Small intestine (tissue), 7 donors: ENCODE measurements at regions not wholly inside any gene's neighbourhood (a gene's known extent, or its start where the extent isn't known, plus 50 kb on each side); places are given as distances from the start of the nearest gene placed in this dataset.

Experiments
- DNase-seq, 2 donors: peaks; one replicate each; pipeline versions ENCODE4 v3.0.0 to v3.0.0-alpha.2; 2013
- FAIRE-seq: peaks from 2 replicates; lab custom pipeline; 2012; peaks lifted over from hg19 to GRCh38; lab: Jason Lieb, UNC
- H3K27ac ChIP-seq, 3 donors: one replicate each; pipeline ENCODE4 v1.5.1; 2013; ENCODE audit warnings: low read length in 2 of 3, mild to moderate bottlenecking in 2 of 3, control low read depth in 1 of 3, inconsistent platforms in 1 of 3, low read depth in 1 of 3, moderate library complexity in 1 of 3
- H3K27me3 ChIP-seq, 3 donors: one replicate each; pipeline ENCODE4 v1.6.1; 2013; ENCODE audit warnings: low read length in 3 of 3, inconsistent platforms in 1 of 3; ENCODE audit not compliant: control insufficient read depth in 3 of 3, insufficient read depth in 3 of 3
- H3K36me3 ChIP-seq, 3 donors: one replicate each; pipeline ENCODE4 v1.6.1; 2013; ENCODE audit warnings: low read length in 3 of 3, inconsistent platforms in 1 of 3, low read depth in 1 of 3, mild to moderate bottlenecking in 1 of 3, moderate library complexity in 1 of 3; ENCODE audit not compliant: control insufficient read depth in 3 of 3, insufficient read depth in 2 of 3
- H3K4me1 ChIP-seq, 3 donors: one replicate each; pipeline ENCODE4 v1.6.1; 2013; ENCODE audit warnings: low read length in 2 of 3, inconsistent platforms in 1 of 3, low read depth in 1 of 3, mild to moderate bottlenecking in 1 of 3, moderate library complexity in 1 of 3; ENCODE audit not compliant: control insufficient read depth in 3 of 3, insufficient read depth in 2 of 3
- H3K4me3 ChIP-seq, 3 donors: one replicate each; pipeline ENCODE4 v1.5.1; 2013; ENCODE audit warnings: low read length in 3 of 3, control low read depth in 1 of 3, inconsistent platforms in 1 of 3, low read depth in 1 of 3, mild to moderate bottlenecking in 1 of 3, moderate library complexity in 1 of 3
- H3K9me3 ChIP-seq, 2 donors: one replicate each; pipeline ENCODE4 v1.6.1; 2013; ENCODE audit warnings: low read depth in 1 of 2, low read length in 1 of 2; ENCODE audit not compliant: control insufficient read depth in 2 of 2, insufficient read depth in 1 of 2
- WGBS, 3 donors: extraction: QIAGEN DNeasy Blood & Tissue Kit; methylation state at CpG; one replicate each; pipeline ENCODE4 v1.1.7; 2013; 5-methylcytosine and 5-hydroxymethylcytosine counted together
- donor health status: healthy with polysubstance abuse.
- donor health status: control.
- donor health status: control.
- donor health status: Bipolar disorder and iron deficiency.
- donor health status: healthy.

DNA sequence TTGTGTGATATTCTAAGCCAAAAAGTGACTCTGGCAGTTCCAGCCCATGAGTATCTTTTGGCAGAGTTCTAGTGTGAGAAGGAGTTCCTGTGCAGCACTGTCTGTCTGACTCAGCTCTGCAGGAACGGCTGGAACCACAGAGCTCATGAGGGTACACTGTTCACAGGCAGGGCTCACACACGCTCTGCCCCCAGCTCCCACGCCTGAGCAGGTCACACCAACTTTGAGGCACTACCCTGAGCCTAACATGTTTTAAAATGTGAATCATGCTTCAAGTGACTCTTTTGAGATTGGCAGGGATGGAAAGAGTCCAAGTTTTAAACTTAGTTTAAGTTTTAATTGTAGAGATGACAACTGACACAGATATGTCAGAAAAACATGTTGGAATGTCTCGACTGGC is 1203.3 kb downstream of the UQCRFS1 start:
- DNase-seq: no peak
- WGBS, 3 donors: 59 to 68% (median 61%) methylated on average over 4 of the region's 4 CpGs
- Histone ChIP-seq H3K27me3 (no peaks in the 10 kb centered on the region), H3K9me3 (peaks cover 0 to 3% of the 10 kb centered on the region in 2 donors), H3K4me1 (no peaks in the 10 kb centered on the region), H3K27ac (no peak overlapping the region), H3K36me3 (no peaks in the 10 kb centered on the region), H3K4me3 (no peak overlapping the region)
- FAIRE-seq: no peak

DNA sequence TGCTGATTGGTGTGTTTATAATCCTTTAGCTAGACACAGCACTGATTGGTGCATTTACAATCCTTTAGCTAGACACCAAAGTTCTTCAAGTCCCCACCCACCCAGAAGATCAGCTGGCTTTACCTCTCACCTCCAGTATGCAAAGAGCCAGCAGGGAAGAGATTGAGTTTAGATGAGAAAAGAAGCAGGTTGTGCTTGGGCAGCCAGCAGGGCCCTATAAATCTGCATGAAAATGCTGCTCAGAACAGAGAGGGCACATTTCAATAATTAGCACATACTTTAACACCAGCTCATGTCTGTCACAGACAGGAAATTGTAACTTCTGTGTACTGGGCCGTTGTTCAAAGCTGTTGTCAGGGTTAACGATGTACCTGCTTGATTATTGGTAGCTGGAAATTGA is 1204.3 kb downstream of the UQCRFS1 start:
- FAIRE-seq: no peak

DNA sequence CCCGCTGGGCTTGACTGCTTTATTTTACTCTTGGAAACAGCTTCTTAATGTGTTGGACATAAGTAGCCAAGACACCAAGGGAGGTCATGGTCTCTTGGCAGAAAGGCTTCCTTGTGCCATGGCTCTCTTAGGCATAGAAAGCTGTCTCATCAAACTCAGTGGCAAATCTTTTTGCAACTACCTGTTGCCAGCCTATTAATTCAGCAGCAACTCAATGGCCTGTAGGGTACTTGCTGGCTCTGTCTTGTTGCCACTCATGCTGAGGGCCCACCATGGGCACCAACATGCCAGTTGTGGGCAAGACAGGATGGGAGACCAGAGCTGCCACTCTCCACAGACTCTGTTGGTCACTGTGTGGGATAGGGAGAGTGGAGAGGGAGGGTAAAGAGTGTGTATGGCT is 1209.4 kb downstream of the UQCRFS1 start:
- Histone ChIP-seq H3K27ac (no peak overlapping the region), H3K4me3 (no peak overlapping the region), H3K9me3 (peaks cover 0 to 3% of the 10 kb centered on the region in 2 donors), H3K36me3 (no peaks in the 10 kb centered on the region), H3K4me1 (no peaks in the 10 kb centered on the region), H3K27me3 (no peaks in the 10 kb centered on the region)
- WGBS, 3 donors: 88 to 95% (median 93%) methylated on average over 1 of the region's 1 CpG
- DNase-seq (no peak), FAIRE-seq (no peak)

More for the DNA sequence above, 1204.3 kb downstream of the UQCRFS1 start:
- Histone ChIP-seq H3K4me3 (no peak overlapping the region), H3K4me1 (no peaks in the 10 kb centered on the region), H3K9me3 (peaks cover 0 to 3% of the 10 kb centered on the region in 2 donors), H3K27ac (no peak overlapping the region), H3K36me3 (no peaks in the 10 kb centered on the region), H3K27me3 (no peaks in the 10 kb centered on the region)
- no peak for DNase-seq
- 61 to 63% (median 62%) methylated on average over 2 of the region's 2 CpGs for WGBS, 3 donors

DNA sequence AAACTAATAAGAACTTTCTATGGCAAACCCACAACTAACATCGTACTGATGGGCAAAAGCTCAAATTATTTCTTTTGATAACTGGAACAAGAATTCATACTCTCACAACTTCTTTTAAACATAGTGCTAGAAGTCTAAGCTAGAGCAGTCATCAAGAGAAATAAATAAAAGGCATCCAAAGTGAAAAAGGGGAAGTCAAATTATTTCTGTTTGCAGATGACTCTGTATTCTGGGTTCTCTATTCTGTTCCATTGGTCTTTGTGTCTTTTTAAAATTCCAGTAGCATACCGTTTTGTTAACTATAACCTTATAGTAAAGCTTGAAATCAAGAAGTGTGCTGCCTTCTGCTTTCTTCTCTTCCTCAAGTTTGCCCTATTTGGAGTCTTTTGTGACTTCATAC is 1215.9 kb downstream of the UQCRFS1 start:
- WGBS, 3 donors: 68 to 77% (median 73%) methylated on average over 2 of the region's 2 CpGs
- DNase-seq (no peak), FAIRE-seq (no peak)
- no peaks in the 10 kb centered on the region for H3K36me3 ChIP-seq
- no peak overlapping the region for H3K27ac ChIP-seq
- peaks cover 0 to 4% of the 10 kb centered on the region in 2 donors for H3K9me3 ChIP-seq
- H3K4me1 ChIP-seq: no peaks in the 10 kb centered on the region
- H3K4me3 ChIP-seq: no peak overlapping the region
- no peaks in the 10 kb centered on the region for H3K27me3 ChIP-seq

DNA sequence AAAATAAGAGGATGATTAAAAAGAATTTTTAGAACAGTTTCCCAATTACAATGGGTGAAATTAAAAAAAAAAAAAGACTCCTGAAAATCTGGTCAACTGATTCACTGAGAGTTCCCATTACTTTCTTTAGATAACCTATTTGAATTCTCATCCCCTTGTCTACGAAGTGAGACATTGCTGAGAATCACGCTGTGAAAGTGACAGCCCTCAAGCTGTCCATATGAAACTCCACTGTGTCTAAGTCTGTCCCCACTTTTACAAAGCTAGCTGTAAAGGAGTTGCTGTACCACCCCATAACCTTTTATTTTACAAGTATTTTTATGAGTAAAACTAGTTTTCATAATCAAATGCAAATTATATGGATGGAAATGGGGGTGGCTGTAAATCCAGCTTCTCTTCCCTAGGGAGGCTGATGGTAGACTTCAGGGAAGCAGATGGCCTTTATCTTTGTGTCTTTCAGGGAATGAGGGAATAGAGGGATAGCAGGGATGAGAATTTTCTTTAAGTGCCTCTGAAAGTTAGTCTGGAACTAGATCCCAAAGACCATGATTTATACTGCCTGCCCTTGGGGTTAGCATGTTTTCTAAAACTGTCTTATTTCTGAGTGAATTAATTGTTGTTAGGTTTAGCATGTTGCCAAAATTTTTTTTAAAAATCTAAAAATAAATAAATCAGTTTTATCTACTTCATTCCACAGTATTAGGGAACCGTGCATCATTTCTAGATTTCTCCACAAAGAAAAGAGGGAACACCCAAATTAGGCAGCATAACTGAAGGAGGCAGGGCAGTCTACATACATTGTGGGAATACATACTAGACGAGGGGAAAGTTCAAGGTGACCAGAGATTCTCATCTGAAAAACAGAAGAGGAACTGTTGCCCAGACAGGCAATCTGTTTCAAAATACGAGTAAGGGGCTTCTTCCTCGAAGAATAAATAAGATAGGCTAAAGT is 1219.1 kb downstream of the UQCRFS1 start:
- no peak overlapping the region for H3K4me3 ChIP-seq
- DNase-seq (no peak), FAIRE-seq (no peak)
- peaks cover 0 to 1% of the 10 kb centered on the region in 2 donors for H3K9me3 ChIP-seq
- H3K4me1 ChIP-seq: no peaks in the 10 kb centered on the region
- H3K27ac ChIP-seq: no peak overlapping the region
- no peaks in the 10 kb centered on the region for H3K36me3 ChIP-seq
- WGBS, 3 donors: 48 to 65% (median 60%) methylated on average over 6 of the region's 6 CpGs
- H3K27me3 ChIP-seq: no peaks in the 10 kb centered on the region

DNA sequence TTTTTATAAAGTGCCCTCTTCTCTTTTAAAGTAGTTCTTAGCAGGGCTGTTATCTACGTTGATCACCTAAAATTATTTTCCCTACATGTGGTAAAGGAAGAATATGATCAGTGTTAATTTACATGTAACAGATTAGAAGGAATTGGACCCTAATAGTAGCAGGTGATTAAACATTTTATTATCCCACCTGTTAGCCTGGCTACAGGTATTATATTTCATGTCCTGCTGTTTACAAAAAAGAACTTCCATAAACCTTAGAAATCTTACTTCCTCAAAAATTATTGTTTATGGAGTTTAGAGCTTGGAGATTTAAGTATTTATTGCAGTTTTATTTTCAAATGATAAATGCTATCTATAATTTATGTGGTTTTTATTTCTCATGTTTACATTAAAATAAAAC is 1226.7 kb downstream of the UQCRFS1 start:
- no peak overlapping the region for H3K4me3 ChIP-seq
- no peaks in the 10 kb centered on the region for H3K4me1 ChIP-seq
- 27 to 42% (median 29%) methylated on average over 1 of the region's 1 CpG for WGBS, 3 donors
- H3K9me3 ChIP-seq: no peaks in the 10 kb centered on the region
- no peak overlapping the region for H3K27ac ChIP-seq
- FAIRE-seq (peak; percentile 15), DNase-seq (no peak)
- no peaks in the 10 kb centered on the region for H3K36me3 ChIP-seq
- no peaks in the 10 kb centered on the region for H3K27me3 ChIP-seq

DNA sequence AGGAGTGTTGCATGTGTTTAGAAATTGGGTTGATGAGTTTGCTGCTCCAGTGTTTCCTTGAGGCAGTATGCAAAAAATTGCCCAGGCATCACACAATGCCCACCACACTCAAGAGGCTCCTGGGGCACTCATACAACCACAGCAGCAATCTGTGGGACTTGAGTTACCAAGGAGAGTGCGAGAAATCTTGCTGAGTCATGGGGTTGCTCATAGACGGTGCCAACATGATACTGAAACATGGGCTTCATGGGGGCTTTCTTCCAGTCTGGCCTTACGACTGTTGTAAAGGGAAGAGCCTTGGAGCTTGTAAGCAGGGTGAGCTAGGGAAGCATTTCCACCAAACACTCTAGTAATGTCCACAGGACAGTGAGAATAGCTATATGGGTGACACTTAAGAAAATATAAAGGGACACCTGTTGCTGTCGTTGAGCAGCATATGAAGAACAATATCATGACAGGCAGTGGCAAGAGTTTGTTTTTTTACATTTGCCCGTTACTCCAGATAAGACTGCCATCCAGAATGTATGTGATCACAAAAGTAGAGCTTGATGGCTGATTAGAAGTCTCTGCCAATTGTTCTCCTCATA is 1237.4 kb downstream of the UQCRFS1 start:
- Histone ChIP-seq H3K9me3 (no peaks in the 10 kb centered on the region), H3K36me3 (no peaks in the 10 kb centered on the region), H3K27me3 (no peaks in the 10 kb centered on the region), H3K27ac (no peak overlapping the region), H3K4me1 (no peaks in the 10 kb centered on the region), H3K4me3 (no peak overlapping the region)
- DNase-seq: no peak
- FAIRE-seq: no peak
- WGBS, 3 donors: 68 to 72% (median 71%) methylated on average over 5 of the region's 5 CpGs

DNA sequence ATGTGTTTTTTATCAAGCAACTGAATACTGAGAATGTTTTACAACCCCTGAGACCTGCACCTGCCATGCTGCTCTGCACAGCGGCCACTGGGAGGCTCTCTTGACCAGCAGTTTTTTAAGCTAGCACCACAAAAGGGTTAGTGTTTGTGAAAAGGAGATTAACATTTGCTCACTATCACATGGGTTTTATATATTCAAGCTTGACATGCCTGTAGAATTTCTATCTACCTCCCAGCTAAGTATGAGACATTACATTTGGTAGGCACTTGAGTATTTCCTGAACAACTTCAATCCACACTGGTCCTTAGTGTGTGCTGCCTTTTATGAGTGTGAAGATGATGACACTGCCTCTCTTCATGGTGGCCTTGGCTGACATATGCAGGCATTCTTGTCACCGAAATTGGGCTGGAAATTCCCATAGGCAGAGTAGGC is 1238.9 kb downstream of the UQCRFS1 start:
- WGBS, 3 donors: 23 to 31% (median 29%) methylated on average over 2 of the region's 2 CpGs
- Histone ChIP-seq H3K4me3 (no peak overlapping the region), H3K4me1 (no peaks in the 10 kb centered on the region), H3K36me3 (no peaks in the 10 kb centered on the region), H3K9me3 (no peaks in the 10 kb centered on the region), H3K27ac (no peak overlapping the region), H3K27me3 (no peaks in the 10 kb centered on the region)
- no peak for FAIRE-seq
- peak in 1 of 2 donors; percentile 8 for DNase-seq
